Adrenal gland (tissue), 5 donors: ENCODE measurements at regions not wholly inside any gene's neighbourhood (a gene's known extent, or its start where the extent isn't known, plus 50 kb on each side); places are given as distances from the start of the nearest gene placed in this dataset.

Experiments
- POLR2A ChIP-seq, 2 donors: fragments of 450-650 bp; IDR thresholded peaks; one replicate each; pipeline ENCODE4 v1.6.1; 2017; ENCODE audit warnings: antibody characterized with exemption in 2 of 2, mild to moderate bottlenecking in 2 of 2, moderate library complexity in 1 of 2
- TF ChIP-seq, protein P1 (sequence below), 6 experiments: fragments of 450-650 bp in 4 of 6; fragments of 200-600 bp in 2 of 6; sonication (generic) in 1 of 6; IDR thresholded peaks; 1 replicate in 5 of 6; 2 replicates in 1 of 6; pipeline versions ENCODE4 v1.5.1 to v1.8.0; 2016 to 2021; ENCODE audit warnings: antibody characterized with exemption in 6 of 6, mild to moderate bottlenecking in 2 of 6, moderate library complexity in 1 of 6
- donor health status: DM: no; HTN: no; CAD: no.

DNA sequence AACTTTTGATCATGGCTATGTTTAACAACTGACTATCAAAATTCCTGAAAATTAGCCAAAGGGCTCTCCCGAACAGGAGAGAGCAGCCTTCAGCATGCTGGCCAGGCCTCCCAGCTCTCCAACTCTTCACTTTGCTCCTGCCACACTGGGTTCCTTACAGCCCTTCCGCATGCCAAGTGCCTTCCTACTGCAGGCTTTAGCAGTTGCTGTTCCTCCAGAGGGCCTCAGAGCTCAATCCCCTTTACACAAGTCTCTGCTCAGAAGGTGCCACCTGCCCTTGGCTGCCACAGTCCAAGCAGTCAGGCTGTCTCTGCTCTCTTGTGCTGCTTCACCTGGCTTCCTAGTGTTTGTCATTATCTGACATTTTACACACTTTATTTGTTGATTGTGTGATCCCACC, 553.1 kb upstream of the PPP2R3A start:
- TF ChIP-seq, protein P1, sequence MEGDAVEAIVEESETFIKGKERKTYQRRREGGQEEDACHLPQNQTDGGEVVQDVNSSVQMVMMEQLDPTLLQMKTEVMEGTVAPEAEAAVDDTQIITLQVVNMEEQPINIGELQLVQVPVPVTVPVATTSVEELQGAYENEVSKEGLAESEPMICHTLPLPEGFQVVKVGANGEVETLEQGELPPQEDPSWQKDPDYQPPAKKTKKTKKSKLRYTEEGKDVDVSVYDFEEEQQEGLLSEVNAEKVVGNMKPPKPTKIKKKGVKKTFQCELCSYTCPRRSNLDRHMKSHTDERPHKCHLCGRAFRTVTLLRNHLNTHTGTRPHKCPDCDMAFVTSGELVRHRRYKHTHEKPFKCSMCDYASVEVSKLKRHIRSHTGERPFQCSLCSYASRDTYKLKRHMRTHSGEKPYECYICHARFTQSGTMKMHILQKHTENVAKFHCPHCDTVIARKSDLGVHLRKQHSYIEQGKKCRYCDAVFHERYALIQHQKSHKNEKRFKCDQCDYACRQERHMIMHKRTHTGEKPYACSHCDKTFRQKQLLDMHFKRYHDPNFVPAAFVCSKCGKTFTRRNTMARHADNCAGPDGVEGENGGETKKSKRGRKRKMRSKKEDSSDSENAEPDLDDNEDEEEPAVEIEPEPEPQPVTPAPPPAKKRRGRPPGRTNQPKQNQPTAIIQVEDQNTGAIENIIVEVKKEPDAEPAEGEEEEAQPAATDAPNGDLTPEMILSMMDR (IDR thresholded peaks at IDR 0.05) = no peak
- TF ChIP-seq POLR2A (IDR thresholded peaks at IDR 0.05) = no peak
